ENCODE measurements at regions not wholly inside any gene's neighbourhood (a gene's known extent, or its start where the extent isn't known, plus 50 kb on each side); places are given as distances from the start of the nearest gene placed in this dataset.

DNA sequence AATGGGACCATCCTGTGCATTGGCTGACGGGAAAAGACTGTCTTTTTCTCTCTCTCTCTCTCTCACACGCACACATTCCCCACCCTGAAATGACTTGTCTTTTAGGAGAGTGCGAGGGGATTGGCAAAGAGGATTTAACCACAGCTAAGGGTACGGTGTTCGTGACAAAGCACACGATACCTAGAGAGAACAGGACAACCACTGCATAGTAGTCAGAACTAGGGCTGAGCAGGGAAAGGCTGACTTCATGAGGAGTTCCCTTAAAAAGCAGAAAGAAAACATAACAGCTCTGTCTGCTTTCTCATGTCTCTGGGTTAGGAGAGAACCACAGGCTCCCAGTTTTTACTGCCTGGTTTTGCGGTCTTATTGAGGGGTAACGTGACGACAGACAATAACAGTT, 742.8 kb upstream of the SOX9 start:
- Histone ChIP-seq H3K4me2 (ENCODE audit: low read depth, low read length, poor library complexity, severe bottlenecking) (no peak overlapping the region), H3K9me3 (ENCODE audit: insufficient read depth, low read depth, low read length) (peaks cover 4% of the 10 kb centered on the region; the same call in 1 of the 2 replicates), H2AFZ (ENCODE audit: low read length) (no peak overlapping the region)

DNA sequence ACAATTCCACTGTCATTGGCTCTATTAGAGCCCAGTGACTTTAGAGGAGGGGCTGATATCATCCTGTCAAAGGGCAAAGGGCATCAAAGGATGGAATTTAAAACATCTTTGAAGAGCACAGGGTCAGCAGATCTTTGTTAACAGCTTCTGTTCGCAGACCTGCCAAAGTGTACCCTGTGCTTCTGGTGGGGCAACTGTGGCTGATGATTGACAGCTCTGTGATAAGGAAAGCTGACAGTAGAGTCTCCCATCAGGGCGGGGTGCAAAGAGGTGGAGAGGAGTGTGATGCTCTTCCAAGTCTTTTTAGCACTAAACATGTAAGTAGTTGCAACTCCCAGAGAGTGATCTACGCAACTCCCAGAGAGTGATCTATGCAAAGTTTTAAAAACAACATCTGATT, 742.1 kb upstream of the SOX9 start:
- H3K4me1 ChIP-seq (ENCODE audit: insufficient read depth, low read length, poor library complexity, severe bottlenecking): no peaks in the 10 kb centered on the region
- no peaks in the 10 kb centered on the region for H3K9me2 ChIP-seq (replicated peaks; ENCODE audit: low read depth, low read length)
- no peak overlapping the region for H3K4me3 ChIP-seq (ENCODE audit: low read length, poor library complexity, severe bottlenecking)
- no peaks in the 10 kb centered on the region for H3K27me3 ChIP-seq (ENCODE audit: insufficient read depth, low read length, poor library complexity, severe bottlenecking)
- no peaks in the 10 kb centered on the region for H3K79me2 ChIP-seq (ENCODE audit: insufficient read depth, low read length)
- no peak overlapping the region for H2AFZ ChIP-seq (ENCODE audit: low read length)
- TF ChIP-seq EZH2phosphoT487 (IDR thresholded peaks at IDR 0.05; ENCODE audit: borderline replicate concordance): no peak
- TF ChIP-seq, protein P1, sequence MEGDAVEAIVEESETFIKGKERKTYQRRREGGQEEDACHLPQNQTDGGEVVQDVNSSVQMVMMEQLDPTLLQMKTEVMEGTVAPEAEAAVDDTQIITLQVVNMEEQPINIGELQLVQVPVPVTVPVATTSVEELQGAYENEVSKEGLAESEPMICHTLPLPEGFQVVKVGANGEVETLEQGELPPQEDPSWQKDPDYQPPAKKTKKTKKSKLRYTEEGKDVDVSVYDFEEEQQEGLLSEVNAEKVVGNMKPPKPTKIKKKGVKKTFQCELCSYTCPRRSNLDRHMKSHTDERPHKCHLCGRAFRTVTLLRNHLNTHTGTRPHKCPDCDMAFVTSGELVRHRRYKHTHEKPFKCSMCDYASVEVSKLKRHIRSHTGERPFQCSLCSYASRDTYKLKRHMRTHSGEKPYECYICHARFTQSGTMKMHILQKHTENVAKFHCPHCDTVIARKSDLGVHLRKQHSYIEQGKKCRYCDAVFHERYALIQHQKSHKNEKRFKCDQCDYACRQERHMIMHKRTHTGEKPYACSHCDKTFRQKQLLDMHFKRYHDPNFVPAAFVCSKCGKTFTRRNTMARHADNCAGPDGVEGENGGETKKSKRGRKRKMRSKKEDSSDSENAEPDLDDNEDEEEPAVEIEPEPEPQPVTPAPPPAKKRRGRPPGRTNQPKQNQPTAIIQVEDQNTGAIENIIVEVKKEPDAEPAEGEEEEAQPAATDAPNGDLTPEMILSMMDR (conservative IDR thresholded peaks at IDR 0.05; ENCODE audit: low read length): no peak
- no peaks in the 10 kb centered on the region for H3K36me3 ChIP-seq (ENCODE audit: insufficient read depth, low read length)
- H4K20me1 ChIP-seq (ENCODE audit: insufficient read depth, low read length, poor library complexity, severe bottlenecking): no peaks in the 10 kb centered on the region
- peaks cover 4% of the 10 kb centered on the region; the same call in 1 of the 2 replicates for H3K9me3 ChIP-seq (ENCODE audit: insufficient read depth, low read depth, low read length)
- H3K9ac ChIP-seq (ENCODE audit: low read depth, low read length, poor library complexity, severe bottlenecking): no peak overlapping the region
- H3K4me2 ChIP-seq (ENCODE audit: low read depth, low read length, poor library complexity, severe bottlenecking): no peak overlapping the region
- no peaks in the 10 kb centered on the region for H3F3A ChIP-seq (ENCODE audit: low read depth)

More for the DNA sequence above, 742.8 kb upstream of the SOX9 start:
- Histone ChIP-seq H3K27me3 (ENCODE audit: insufficient read depth, low read length, poor library complexity, severe bottlenecking) (no peaks in the 10 kb centered on the region), H3K9ac (ENCODE audit: low read depth, low read length, poor library complexity, severe bottlenecking) (no peak overlapping the region), H3K4me1 (ENCODE audit: insufficient read depth, low read length, poor library complexity, severe bottlenecking) (no peaks in the 10 kb centered on the region), H3K79me2 (ENCODE audit: insufficient read depth, low read length) (no peaks in the 10 kb centered on the region), H4K20me1 (ENCODE audit: insufficient read depth, low read length, poor library complexity, severe bottlenecking) (no peaks in the 10 kb centered on the region), H3K36me3 (ENCODE audit: insufficient read depth, low read length) (no peaks in the 10 kb centered on the region), H3K4me3 (ENCODE audit: low read length, poor library complexity, severe bottlenecking) (no peak overlapping the region), H3F3A (ENCODE audit: low read depth) (no peaks in the 10 kb centered on the region), H3K9me2 (replicated peaks; ENCODE audit: low read depth, low read length) (no peaks in the 10 kb centered on the region)
- TF ChIP-seq EZH2phosphoT487 (IDR thresholded peaks at IDR 0.05; ENCODE audit: borderline replicate concordance): no peak
- TF ChIP-seq, protein P1 (conservative IDR thresholded peaks at IDR 0.05; ENCODE audit: low read length): no peak

DNA sequence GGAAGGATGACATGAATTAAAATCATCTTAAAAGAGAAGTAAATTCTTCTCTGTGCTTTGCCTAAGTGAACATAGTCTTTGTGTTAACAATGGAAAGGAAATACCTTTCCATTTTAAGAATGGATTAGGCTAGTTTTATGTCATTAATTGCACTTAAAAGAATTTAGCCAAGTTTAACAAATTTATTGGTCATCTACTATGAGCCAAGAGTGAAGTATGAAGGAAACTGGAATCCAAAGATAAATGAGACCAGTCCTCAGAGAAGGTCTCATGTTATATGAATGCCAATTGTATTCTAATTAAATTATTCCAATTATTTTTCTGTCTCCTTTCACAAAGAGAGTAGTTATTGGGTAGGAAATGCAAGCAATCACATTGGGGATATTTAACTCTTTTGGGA, 741.3 kb upstream of the SOX9 start:
- Histone ChIP-seq H3K27me3 (ENCODE audit: insufficient read depth, low read length, poor library complexity, severe bottlenecking) (no peaks in the 10 kb centered on the region), H3K4me2 (ENCODE audit: low read depth, low read length, poor library complexity, severe bottlenecking) (no peak overlapping the region), H3K4me3 (ENCODE audit: low read length, poor library complexity, severe bottlenecking) (no peak overlapping the region), H3K4me1 (ENCODE audit: insufficient read depth, low read length, poor library complexity, severe bottlenecking) (no peaks in the 10 kb centered on the region), H3K9ac (ENCODE audit: low read depth, low read length, poor library complexity, severe bottlenecking) (no peak overlapping the region), H2AFZ (ENCODE audit: low read length) (no peak overlapping the region), H3K79me2 (ENCODE audit: insufficient read depth, low read length) (no peaks in the 10 kb centered on the region), H3F3A (ENCODE audit: low read depth) (no peaks in the 10 kb centered on the region), H3K9me3 (ENCODE audit: insufficient read depth, low read depth, low read length) (peaks cover 4% of the 10 kb centered on the region; the same call in 1 of the 2 replicates), H3K9me2 (replicated peaks; ENCODE audit: low read depth, low read length) (no peaks in the 10 kb centered on the region), H3K36me3 (ENCODE audit: insufficient read depth, low read length) (no peaks in the 10 kb centered on the region), H4K20me1 (ENCODE audit: insufficient read depth, low read length, poor library complexity, severe bottlenecking) (no peaks in the 10 kb centered on the region)
- TF ChIP-seq, protein P1 (conservative IDR thresholded peaks at IDR 0.05; ENCODE audit: low read length): no peak
- TF ChIP-seq EZH2phosphoT487 (IDR thresholded peaks at IDR 0.05; ENCODE audit: borderline replicate concordance): no peak

Measured in Loucy (cell line).